ENCODE measurements at regions not wholly inside any gene's neighbourhood (a gene's known extent, or its start where the extent isn't known, plus 50 kb on each side); places are given as distances from the start of the nearest gene placed in this dataset.

DNA sequence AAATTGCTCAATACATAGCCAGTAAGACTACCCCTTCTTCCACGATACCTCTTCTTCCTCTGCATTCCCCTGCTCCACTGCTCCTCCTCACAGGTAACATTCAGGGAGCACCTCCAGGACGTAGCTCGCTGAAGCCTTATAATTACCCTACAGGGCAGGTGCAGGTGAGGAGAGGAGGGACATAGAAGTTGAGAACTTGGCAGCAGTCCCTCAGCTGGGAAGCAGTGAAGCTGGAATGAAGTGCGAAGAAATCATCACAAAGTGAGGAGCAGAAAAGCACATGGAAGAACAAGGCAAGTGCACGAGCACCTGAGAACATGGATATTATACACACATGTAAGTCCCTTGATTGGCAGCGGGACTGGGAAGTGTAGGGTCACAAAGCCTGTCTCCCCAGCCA, 118.2 kb downstream of the HSD17B3 start:
- FAIRE-seq, result no peak

GRCh38 chr9:96178153-96178552, 123.8 kb downstream of the HSD17B3 start:
- no peak for FAIRE-seq

GRCh38 chr9:96177719-96178028, 124.3 kb downstream of the HSD17B3 start:
- FAIRE-seq, result peak; percentile 31

DNA sequence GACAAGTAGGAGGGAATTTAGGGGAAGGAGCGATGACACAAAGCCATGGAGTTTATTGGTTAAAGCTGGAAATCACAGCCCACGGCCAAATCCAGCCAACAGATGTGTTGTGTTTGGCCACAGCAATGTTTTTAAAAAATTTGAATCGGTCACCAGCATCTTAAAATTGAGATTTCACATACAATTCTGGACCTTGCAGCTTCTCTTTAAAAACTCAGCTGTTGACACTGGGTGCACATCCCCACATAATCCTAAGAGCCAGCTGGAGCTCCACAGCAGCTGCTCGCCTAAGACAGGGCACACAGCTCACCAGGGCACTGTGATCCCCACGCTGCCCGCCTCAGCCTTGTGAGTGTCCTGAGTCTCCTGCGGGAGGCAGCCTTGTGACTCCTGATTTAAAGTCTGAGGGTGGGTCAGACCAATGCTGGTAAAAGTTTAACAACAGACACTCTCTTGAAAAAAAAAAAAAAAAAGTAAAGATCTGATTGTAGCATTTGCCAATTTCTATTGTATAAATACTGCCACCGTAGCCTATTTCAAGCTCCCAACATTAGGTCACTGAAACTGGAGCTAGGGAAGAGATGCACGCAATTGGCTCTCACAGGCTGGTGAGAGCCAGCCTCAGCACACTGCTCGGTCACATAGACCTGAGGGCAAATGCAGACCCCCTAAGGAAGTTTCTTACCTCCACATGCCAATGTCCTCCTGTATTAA, 124.8 kb downstream of the HSD17B3 start:
- FAIRE-seq, result peak; percentile 92

- FAIRE-seq, result no peak
Observed at GRCh38 chr9:96175796-96176195, 126.2 kb downstream of the HSD17B3 start.

GRCh38 chr9:96175001-96175400, 127.0 kb downstream of the HSD17B3 start:
- FAIRE-seq, result no peak

DNA sequence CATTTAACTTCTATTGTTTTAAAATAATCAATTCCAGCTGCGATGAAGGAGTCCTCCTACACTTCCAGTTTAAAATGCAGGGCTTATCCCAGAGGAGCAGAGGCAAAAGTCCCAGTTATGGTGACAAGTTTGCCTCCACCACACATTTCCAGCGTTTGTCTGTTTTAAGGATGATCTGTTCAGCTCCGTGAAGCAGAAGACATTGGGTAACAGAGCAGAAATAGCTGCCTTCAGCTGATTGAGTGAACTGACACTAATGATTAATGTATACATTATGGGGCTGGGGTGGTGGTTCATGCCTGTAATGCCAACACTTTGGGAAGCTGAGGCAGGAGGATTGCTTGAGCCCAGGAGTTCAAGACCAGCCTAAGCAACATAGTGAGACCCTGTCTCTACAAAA, 127.6 kb downstream of the HSD17B3 start:
- no peak for FAIRE-seq

DNA sequence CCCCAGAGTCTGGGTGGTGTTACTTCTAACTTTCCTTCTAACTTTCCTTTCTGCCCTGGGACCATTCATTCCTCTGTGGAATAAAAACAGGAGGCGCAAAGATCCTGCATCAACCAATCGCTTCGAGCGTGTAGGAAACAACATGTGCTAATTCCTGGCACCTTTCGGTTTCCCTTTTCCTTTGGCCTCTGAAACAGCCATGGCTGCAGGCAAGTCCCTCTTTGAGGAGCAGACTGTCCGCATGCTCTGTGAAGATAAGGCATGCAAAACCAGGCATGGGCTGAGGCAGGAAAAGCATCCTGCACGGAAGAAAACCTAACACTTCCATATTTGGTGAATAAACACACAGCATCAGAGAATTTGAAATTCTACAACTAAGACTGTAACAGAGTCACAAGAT, 128.3 kb downstream of the HSD17B3 start:
- no peak for FAIRE-seq

DNA sequence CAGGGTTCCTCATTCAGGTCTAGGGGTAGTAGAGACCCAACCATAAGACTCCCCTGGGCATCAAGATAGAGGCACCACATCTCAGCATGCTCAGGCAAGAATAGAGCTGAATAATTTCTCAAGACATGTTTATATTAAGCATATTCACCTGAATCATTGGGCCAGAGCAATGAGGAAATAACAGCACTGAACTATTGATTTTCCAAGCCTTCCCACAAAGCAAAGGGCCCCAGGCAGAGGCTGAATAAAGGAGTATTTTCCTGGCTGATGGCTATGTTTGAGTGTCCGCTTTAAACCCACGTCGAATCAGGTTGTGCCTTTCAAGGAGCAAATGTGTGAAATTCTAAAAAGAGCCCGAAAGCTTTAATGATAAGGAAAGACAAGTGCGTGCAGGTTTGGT, 129.2 kb downstream of the HSD17B3 start:
- no peak for FAIRE-seq

DNA sequence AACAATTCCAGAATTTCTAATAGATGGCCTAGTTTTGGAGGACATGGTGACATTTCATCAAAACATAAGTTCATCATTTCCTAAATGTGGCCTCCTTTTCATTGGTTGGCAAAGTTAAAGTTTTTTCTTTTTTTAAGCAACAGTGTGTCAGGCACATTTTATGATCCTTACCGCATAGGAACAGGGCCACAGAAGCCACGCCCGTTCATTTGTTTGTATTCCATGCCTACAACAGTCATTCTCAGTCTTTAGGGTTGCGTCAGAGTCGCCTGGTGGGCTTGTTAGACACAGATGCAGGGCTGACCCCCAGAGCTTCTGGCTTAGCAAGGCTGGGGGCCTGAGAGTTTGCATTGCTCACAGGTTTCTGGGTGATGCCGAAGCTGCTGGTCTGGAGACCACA, 130.2 kb downstream of the HSD17B3 start:
- FAIRE-seq, result peak; percentile 96

DNA sequence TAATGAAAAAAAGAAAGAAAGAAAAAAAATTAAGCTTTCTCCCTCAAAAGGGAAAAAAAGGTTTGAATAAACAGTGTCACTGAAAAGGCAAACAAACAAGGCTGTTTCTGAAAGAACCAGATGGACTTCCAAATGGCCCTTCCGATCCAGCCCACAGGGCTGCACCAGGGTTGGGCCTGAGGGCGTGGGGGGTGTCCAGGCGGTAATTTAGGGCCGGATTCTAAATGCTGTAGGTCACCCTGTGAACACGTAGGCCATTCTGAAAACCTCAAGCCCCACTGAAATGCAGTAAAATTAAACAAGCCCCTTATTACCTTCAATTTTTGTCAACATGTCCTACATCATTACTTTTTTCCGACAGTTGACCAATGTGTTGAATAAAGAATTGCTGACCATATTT, 132.1 kb downstream of the HSD17B3 start:
- FAIRE-seq, result peak; percentile 100

GRCh38 chr9:96169484-96169883, 132.5 kb downstream of the HSD17B3 start:
- FAIRE-seq, result no peak

DNA sequence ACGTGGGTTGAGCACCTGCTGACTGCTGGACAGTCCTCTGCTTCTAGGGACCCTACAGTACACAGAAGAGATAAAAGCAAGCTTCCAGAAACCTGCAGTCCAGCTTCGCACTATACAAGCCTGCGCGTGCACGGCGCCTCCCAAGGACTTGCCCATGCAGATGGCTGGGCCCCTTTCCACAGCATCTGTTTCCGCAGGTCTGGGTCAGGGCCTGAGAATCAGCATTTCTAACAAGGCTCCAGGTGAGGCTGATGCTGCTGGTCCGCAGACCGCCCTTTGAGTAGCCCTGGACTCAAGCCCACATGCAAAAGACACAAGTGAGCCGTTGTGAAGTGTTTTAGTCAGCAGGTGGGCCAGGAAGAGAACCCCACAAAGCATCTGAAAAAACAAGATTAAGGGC, 133.1 kb downstream of the HSD17B3 start:
- no peak for FAIRE-seq

GRCh38 chr9:96167011-96167410, 135.0 kb downstream of the HSD17B3 start:
- no peak for FAIRE-seq

DNA sequence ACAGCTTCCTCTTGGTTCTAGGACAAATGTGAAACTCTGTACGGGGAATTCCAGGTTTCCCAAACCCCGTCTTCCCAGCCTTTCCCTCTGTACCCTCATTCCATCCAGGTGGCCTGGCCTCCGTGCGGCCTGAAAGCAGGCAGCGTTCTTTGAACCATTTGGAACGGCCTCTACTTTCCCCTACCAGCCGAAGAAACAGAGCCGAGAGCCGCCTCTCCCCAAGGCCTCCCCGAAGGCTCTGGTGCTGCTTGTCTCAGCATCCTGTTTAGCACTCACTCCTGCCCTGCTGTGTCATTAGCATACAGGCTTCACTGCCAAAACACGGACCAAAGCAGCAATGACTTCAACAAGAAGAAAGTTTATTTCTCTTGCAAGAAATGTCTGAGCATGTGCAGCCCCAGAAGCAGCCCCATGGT, 137.7 kb downstream of the HSD17B3 start:
- FAIRE-seq, result no peak

DNA sequence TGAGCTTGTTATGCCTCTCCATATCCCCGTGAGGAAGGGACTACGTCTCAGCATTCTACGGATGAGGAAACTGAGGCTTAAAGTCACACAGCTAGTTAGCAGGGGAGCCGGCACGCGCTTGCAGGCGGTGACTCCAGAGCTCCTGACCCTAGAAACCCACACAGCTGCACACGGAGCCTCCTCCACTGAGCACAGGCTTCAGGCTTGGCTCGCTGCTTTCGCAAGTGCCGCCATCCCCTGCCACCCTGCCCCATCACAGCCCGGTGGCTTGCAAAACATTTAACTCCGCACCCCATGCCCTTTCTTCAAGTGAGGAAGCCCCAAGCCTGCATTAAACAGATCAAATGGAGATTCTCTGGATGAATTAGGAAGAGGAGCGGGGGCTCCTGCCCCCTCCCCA, 138.3 kb downstream of the HSD17B3 start:
- no peak for FAIRE-seq

DNA sequence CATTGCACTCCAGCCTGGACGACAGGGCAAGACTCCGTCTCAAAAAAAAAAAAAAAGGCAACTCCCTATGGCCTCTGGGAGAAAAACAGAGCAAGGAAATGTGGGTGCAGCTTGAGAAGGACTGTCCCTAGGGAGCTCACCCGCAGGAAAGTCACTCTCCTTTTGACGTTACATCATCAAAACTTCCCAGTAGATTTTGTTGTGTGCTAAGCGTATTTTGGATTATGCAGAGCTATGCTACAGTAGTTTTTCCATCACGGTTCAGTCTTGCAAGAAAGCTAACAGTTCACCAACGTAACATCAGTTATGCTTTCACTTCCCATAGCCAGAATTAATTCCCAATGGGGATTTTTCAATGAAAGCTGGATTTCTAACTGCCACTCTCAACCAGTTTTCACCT, 138.8 kb downstream of the HSD17B3 start:
- no peak for FAIRE-seq

DNA sequence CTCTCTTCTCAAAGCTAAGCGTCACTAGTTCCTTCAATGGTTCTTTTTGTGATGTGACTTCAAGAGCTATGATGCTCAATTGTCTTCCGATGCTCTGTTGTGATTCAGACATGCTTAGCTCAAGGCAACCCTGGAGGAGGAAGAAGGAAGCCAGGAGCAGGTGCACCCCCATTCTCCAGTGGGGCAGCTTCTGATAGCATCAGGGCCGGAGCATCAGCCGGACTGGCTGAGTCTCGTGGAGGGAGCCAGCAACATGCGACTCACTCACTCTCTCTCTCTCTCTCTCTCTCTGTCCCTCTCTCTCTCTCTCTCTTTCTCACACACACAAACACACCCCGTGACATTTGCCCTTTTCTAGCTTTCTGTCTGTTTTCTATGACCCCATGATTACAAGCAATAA, 140.2 kb downstream of the HSD17B3 start:
- FAIRE-seq, result no peak

GRCh38 chr9:96160866-96161265, 141.1 kb downstream of the HSD17B3 start:
- no peak for FAIRE-seq

- no peak for FAIRE-seq
Observed at GRCh38 chr9:96160168-96160567, 141.8 kb downstream of the HSD17B3 start.

GRCh38 chr9:96159596-96159995, 142.4 kb downstream of the HSD17B3 start:
- no peak for FAIRE-seq

GRCh38 chr9:96158909-96159575, 142.9 kb downstream of the HSD17B3 start:
- no peak for FAIRE-seq

DNA sequence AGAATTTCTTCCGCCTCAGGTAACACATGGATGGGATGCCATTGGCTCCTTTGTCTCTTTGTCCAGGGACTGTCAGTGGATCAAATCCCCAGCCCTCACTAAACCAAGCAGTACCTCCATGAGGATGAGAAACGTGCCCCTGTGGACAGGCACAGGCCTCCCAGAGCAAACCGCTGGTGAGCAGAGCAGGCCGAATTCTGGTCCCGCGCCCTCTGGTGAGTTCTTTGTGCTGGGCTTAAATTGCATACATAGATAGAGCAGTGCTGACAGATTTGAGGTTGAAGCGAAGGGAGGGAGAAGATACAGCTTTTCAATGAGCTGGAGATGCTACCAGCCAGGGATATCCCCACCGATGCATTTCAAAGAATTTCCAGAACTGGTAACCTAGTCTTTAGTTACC, 143.8 kb downstream of the HSD17B3 start:
- no peak for FAIRE-seq

GRCh38 chr9:96157675-96158074, 144.3 kb downstream of the HSD17B3 start:
- no peak for FAIRE-seq
